Upper lobe of right lung (tissue), 1 donor: ENCODE measurements at regions not wholly inside any gene's neighbourhood (a gene's known extent, or its start where the extent isn't known, plus 50 kb on each side); places are given as distances from the start of the nearest gene placed in this dataset.

Source experiments
- ATAC-seq: fragments of 200-7000 bp; cut with Tn5 transposase; one replicate; pipeline ENCODE4 v1.9.1; 2020; ENCODE audit warnings: mild to moderate bottlenecking, moderate library complexity
- DNase-seq: peaks from one replicate; pipeline ENCODE4 v3.0.0-alpha.2; 2020
- H3K27ac ChIP-seq: fragments of 200-600 bp; one replicate; pipeline ENCODE4 v1.8.0; 2022
- H3K27me3 ChIP-seq: fragments of 200-600 bp; one replicate; pipeline ENCODE4 v1.8.0; 2022; ENCODE audit warnings: mild to moderate bottlenecking
- H3K36me3 ChIP-seq: fragments of 200-600 bp; one replicate; pipeline ENCODE4 v1.8.0; 2022
- H3K4me1 ChIP-seq: fragments of 200-600 bp; one replicate; pipeline ENCODE4 v1.8.0; 2022
- H3K4me3 ChIP-seq: fragments of 200-600 bp; one replicate; pipeline ENCODE4 v1.8.0; 2022; ENCODE audit warnings: mild to moderate bottlenecking
- H3K9me3 ChIP-seq: fragments of 200-600 bp; one replicate; pipeline ENCODE4 v1.8.0; 2022
- intact Hi-C: fragments of 100-400 bp; cut with DNase I; formaldehyde crosslinking; loops from one replicate; pipeline ENCODE4 v1.11.0; 2022
- TF ChIP-seq, protein P1 (sequence below): fragments of 200-600 bp; IDR thresholded peaks from one replicate; pipeline ENCODE4 v1.8.0; 2022; ENCODE audit warnings: antibody characterized with exemption
- donor health status: DM: no; HTN: yes; CAD: no; lungs with severe emphysema.

DNA sequence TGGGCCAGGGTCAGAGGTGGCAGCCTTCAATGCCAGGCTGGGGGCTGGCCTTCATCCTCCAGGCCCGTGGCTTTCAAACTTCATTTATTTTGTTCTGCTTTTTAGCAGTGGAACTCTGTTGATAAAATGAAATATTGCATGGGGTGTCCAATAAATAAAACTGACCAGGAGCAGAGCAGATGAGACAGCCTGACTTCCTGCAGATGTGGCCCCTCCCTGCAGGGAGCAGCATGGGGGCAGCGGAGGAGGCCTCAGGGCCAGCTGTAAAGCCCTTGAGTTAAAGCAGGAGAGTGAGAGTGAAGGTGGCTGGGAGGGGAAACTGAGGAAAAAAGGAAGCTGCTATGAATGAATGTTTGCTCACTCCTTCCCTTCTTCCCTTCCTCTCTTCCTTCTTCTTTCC, 120.3 kb downstream of the RPAP3 start:
- DNase-seq (no peak), ATAC-seq (no peak)
- H3K27ac ChIP-seq, result no peak overlapping the region
- H3K9me3 ChIP-seq, result no peaks in the 10 kb centered on the region
- H3K4me1 ChIP-seq, result no peaks in the 10 kb centered on the region
- H3K36me3 ChIP-seq, result no peaks in the 10 kb centered on the region
- H3K27me3 ChIP-seq, result no peaks in the 10 kb centered on the region
- TF ChIP-seq, protein P1, sequence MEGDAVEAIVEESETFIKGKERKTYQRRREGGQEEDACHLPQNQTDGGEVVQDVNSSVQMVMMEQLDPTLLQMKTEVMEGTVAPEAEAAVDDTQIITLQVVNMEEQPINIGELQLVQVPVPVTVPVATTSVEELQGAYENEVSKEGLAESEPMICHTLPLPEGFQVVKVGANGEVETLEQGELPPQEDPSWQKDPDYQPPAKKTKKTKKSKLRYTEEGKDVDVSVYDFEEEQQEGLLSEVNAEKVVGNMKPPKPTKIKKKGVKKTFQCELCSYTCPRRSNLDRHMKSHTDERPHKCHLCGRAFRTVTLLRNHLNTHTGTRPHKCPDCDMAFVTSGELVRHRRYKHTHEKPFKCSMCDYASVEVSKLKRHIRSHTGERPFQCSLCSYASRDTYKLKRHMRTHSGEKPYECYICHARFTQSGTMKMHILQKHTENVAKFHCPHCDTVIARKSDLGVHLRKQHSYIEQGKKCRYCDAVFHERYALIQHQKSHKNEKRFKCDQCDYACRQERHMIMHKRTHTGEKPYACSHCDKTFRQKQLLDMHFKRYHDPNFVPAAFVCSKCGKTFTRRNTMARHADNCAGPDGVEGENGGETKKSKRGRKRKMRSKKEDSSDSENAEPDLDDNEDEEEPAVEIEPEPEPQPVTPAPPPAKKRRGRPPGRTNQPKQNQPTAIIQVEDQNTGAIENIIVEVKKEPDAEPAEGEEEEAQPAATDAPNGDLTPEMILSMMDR, result no peak
- intact Hi-C loops, result no loop called here
- no peak overlapping the region for H3K4me3 ChIP-seq

DNA sequence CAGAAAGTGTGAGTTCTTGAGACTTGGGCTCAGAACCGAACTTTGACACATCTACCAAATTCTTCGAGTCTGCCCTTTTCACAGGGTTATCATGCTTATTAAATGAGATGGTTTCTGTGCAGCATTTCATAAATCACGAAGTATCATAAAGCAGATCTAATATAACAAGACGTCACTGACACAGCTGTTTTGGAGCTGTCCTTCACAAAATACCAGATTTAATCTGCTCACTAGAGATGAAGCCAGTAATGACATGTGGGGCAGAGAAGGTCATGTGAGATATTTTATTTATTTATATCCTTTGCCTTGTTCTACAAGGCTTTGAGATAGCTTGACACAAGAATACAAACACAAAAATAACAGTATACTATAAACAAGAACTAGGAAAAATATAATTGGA, 127.0 kb downstream of the RPAP3 start:
- Histone ChIP-seq H3K27ac (no peak overlapping the region), H3K9me3 (no peaks in the 10 kb centered on the region), H3K4me3 (no peak overlapping the region), H3K4me1 (no peaks in the 10 kb centered on the region), H3K36me3 (no peaks in the 10 kb centered on the region), H3K27me3 (no peaks in the 10 kb centered on the region)
- no peak for ATAC-seq
- TF ChIP-seq, protein P1, result no peak
- no peak for DNase-seq
- intact Hi-C loops, result no loop called here

DNA sequence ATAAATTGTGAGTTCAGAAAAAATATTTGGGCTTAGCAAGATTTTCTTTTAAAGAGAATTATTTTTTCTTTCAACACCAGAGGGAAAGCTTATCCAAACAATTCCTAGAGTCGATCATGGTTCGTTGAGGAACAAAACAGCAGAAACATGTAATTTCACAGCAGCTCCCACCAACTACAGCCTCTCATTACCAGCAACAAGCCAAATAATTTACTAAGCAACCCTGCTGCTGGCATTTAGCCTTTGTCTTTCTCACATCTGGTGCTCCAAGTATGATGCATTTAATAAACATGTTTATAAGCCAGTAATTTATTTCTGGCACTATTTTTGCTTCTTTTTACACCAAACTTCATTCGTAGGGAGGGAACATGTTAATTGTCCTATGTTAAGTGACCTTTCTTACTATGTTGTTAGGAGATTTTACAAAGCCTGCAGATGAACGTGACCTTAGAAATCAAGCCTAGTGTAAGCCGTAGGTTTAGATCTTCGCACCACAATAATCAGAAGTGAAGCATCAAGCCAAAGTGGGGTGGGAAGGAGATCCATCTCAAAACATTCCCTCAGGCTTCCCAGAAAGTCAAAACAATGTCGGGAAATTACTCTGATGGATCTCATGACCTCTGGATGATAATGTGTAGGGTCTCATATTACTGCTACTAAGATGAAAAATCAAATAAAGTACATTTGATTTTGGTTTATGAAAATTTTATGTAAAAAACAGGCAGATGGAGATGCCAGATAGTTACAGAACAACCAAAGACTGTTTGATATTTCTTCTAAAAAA, 128.4 kb downstream of the RPAP3 start:
- Histone ChIP-seq H3K9me3 (no peaks in the 10 kb centered on the region), H3K36me3 (no peaks in the 10 kb centered on the region), H3K27ac (no peak overlapping the region), H3K27me3 (no peaks in the 10 kb centered on the region), H3K4me3 (no peak overlapping the region), H3K4me1 (no peaks in the 10 kb centered on the region)
- TF ChIP-seq, protein P1, result no peak
- no peak for DNase-seq
- no peak for ATAC-seq
- intact Hi-C loops, result no loop called here

DNA sequence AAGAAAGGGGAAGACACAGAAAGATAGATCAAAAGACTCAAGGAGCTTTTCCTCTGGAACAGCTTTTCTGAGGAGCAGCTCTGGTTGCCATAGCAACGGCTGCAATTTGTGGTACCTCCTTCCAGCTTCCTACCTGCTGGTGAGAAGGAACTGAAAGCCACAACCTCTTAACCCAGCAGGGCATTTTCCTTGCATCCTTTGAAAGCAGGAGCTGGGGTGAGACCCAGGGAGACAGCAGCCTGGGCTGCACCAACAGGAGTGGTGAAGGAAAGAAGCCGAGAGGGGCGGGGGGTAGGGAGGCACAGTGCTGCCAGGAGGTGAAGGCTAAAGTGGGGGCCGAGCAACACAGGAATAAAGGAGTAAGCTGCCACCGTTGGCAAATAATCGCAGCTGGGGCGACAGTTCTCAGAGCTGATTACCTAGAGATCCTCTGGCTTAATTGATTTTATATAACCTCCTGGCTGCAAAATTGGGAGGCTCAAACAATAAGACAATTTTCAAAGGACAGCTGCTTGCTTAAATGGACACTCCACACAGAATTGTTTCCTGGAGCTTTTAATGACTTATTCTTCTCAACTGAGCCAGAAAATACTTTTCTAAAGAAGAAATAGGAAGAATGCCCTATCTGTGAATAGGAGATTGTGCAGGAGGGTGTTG, 129.4 kb downstream of the RPAP3 start:
- Histone ChIP-seq H3K27me3 (no peaks in the 10 kb centered on the region), H3K4me3 (no peak overlapping the region), H3K9me3 (no peaks in the 10 kb centered on the region), H3K27ac (no peak overlapping the region), H3K4me1 (no peaks in the 10 kb centered on the region), H3K36me3 (no peaks in the 10 kb centered on the region)
- TF ChIP-seq, protein P1, result no peak
- no peak for ATAC-seq
- DNase-seq, result no peak
- intact Hi-C loops, result no loop called here

DNA sequence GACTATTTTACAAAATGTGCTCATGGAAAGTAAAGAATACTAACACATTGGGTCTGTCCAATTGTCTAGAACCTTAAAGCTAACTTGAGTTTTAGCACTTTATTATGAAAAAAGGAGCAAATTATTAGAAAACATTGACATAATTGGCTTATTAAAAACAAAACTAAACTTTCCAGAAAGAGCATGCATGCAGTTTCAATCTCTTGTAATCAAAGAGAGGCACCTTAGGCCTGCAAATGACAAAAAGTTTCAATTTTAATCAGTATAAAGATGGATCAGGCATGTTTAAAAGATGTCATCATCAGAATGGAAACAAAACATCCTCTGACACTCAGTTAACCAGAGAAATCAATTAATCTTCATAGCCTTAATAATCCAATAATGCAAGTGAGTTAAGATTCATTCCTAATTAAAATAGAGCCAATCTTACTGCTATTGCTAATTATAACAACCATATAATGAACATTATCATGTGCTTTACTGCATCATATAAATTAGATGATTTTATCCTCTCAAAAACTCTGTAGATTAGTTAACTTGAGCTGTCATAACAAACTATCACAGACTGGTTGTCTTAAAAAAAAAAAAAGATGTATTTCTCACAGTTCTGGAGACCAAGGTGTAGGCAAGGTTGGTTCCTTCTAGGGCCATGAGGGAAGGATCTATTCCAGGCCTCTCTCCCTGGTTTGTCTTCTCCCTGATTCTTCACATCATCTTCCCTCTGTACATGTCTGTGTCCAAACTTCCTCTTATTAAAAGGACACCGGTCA, 131.4 kb downstream of the RPAP3 start:
- Histone ChIP-seq H3K4me3 (no peak overlapping the region), H3K27ac (no peak overlapping the region), H3K27me3 (no peaks in the 10 kb centered on the region), H3K36me3 (no peaks in the 10 kb centered on the region), H3K4me1 (no peaks in the 10 kb centered on the region), H3K9me3 (no peaks in the 10 kb centered on the region)
- no peak for DNase-seq
- intact Hi-C loops, result no loop called here
- ATAC-seq, result no peak
- TF ChIP-seq, protein P1, result no peak
